Endothelial cell (in vitro differentiated cells): ENCODE measurements at regions not wholly inside any gene's neighbourhood (a gene's known extent, or its start where the extent isn't known, plus 50 kb on each side); places are given as distances from the start of the nearest gene placed in this dataset.

Source experiments
- DNase-seq: peaks from one replicate; pipeline ENCODE4 v3.0.0; 2021; ENCODE audit warnings: low spot score
- H3K27ac Mint-ChIP-seq: one replicate; pipeline ENCODE4 v1.8.0; 2021; ENCODE audit warnings: mixed read lengths, inconsistent platforms; ENCODE audit not compliant: unreplicated experiment
- H3K27me3 Mint-ChIP-seq: one replicate; pipeline ENCODE4 v1.8.0; 2021; ENCODE audit warnings: mild to moderate bottlenecking, moderate library complexity, mixed read lengths, inconsistent platforms; ENCODE audit not compliant: unreplicated experiment
- H3K36me3 Mint-ChIP-seq: one replicate; pipeline ENCODE4 v1.8.0; 2021; ENCODE audit warnings: mild to moderate bottlenecking, low read depth, mixed read lengths, inconsistent platforms; ENCODE audit not compliant: unreplicated experiment
- H3K4me1 Mint-ChIP-seq: one replicate; pipeline ENCODE4 v1.8.0; 2021; ENCODE audit warnings: mild to moderate bottlenecking, mixed read lengths, inconsistent platforms; ENCODE audit not compliant: unreplicated experiment
- H3K4me3 Mint-ChIP-seq: one replicate; pipeline ENCODE4 v1.8.0; 2021; ENCODE audit warnings: mild to moderate bottlenecking, mixed read lengths, inconsistent platforms; ENCODE audit not compliant: unreplicated experiment
- H3K9me3 Mint-ChIP-seq: one replicate; pipeline ENCODE4 v1.8.0; 2021; ENCODE audit warnings: mixed read lengths, inconsistent platforms; ENCODE audit not compliant: unreplicated experiment
- TF ChIP-seq, protein P1 (sequence below): fragments of 200-600 bp; sonication (generic); IDR thresholded peaks from one replicate; pipeline ENCODE4 v1.5.0; 2021; ENCODE audit warnings: antibody characterized with exemption; ENCODE audit not compliant: unreplicated experiment

DNA sequence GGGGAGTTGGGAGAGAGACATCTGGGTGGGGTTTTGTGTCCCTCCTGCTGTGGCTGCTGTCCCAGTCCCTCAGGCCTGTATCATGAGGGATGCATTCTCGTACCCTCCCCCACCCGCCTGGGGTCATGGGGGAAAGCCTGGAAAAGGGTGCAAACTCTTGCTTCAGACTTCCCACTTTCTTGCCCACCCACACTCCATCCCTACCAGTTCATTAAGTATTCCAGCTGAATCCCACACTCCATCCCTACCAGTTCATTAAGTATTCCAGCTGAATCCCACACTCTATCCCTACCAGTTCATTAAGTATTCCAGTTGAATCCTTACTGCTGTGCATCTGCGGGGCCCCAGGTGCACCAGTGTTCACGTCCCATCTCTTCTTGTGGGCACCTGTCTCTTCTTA, 116.3 kb downstream of the ACAA2 start:
- no peaks in the 10 kb centered on the region for H3K9me3 Mint-ChIP-seq
- DNase-seq = no peak
- H3K27ac Mint-ChIP-seq = no peak overlapping the region
- H3K4me1 Mint-ChIP-seq = no peaks in the 10 kb centered on the region
- H3K36me3 Mint-ChIP-seq = no peaks in the 10 kb centered on the region
- TF ChIP-seq, protein P1, sequence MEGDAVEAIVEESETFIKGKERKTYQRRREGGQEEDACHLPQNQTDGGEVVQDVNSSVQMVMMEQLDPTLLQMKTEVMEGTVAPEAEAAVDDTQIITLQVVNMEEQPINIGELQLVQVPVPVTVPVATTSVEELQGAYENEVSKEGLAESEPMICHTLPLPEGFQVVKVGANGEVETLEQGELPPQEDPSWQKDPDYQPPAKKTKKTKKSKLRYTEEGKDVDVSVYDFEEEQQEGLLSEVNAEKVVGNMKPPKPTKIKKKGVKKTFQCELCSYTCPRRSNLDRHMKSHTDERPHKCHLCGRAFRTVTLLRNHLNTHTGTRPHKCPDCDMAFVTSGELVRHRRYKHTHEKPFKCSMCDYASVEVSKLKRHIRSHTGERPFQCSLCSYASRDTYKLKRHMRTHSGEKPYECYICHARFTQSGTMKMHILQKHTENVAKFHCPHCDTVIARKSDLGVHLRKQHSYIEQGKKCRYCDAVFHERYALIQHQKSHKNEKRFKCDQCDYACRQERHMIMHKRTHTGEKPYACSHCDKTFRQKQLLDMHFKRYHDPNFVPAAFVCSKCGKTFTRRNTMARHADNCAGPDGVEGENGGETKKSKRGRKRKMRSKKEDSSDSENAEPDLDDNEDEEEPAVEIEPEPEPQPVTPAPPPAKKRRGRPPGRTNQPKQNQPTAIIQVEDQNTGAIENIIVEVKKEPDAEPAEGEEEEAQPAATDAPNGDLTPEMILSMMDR = no peak
- H3K4me3 Mint-ChIP-seq = no peak overlapping the region
- no peaks in the 10 kb centered on the region for H3K27me3 Mint-ChIP-seq

DNA sequence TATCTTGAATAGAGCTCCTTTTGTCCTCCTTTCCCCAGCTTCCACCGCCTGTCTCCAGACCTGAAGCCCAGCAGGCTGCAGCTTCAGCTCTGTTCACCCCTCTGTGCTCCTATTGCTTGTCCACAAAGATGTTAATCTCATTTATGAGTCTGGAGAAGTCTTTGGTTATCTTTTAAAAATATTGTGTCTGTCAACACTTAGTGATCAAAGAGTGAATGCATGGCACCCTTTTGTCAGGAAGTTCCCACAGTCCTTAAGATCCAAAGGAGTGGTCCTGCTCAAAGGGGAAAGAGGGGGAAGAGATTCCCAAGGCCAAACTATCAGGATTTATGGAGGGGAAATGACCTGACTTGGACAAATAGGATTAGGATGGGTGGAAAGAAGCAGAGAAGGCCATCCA, 118.9 kb downstream of the ACAA2 start:
- TF ChIP-seq, protein P1 = no peak
- H3K9me3 Mint-ChIP-seq = no peaks in the 10 kb centered on the region
- no peaks in the 10 kb centered on the region for H3K36me3 Mint-ChIP-seq
- no peak for DNase-seq
- peaks cover 5% of the 10 kb centered on the region for H3K4me1 Mint-ChIP-seq
- no peaks in the 10 kb centered on the region for H3K27me3 Mint-ChIP-seq
- no peak overlapping the region for H3K27ac Mint-ChIP-seq
- H3K4me3 Mint-ChIP-seq = no peak overlapping the region

DNA sequence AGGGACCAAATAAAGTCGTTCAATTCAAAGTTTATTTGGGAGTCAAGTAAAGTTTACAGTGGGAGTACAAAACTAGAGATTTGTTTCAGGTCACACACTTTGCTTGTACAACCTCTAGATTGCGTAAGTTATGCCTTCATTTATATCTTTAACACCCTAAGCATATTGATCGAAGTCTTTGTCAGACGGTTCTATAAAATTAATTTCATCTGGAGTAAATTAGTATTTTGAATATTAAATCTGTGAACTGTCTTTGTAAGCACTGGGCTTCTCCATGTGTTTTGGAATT, 119.7 kb downstream of the ACAA2 start:
- H3K27me3 Mint-ChIP-seq = no peaks in the 10 kb centered on the region
- peaks cover 5% of the 10 kb centered on the region for H3K4me1 Mint-ChIP-seq
- H3K9me3 Mint-ChIP-seq = no peaks in the 10 kb centered on the region
- TF ChIP-seq, protein P1 = no peak
- no peak overlapping the region for H3K4me3 Mint-ChIP-seq
- no peak overlapping the region for H3K27ac Mint-ChIP-seq
- DNase-seq = no peak
- no peaks in the 10 kb centered on the region for H3K36me3 Mint-ChIP-seq

DNA sequence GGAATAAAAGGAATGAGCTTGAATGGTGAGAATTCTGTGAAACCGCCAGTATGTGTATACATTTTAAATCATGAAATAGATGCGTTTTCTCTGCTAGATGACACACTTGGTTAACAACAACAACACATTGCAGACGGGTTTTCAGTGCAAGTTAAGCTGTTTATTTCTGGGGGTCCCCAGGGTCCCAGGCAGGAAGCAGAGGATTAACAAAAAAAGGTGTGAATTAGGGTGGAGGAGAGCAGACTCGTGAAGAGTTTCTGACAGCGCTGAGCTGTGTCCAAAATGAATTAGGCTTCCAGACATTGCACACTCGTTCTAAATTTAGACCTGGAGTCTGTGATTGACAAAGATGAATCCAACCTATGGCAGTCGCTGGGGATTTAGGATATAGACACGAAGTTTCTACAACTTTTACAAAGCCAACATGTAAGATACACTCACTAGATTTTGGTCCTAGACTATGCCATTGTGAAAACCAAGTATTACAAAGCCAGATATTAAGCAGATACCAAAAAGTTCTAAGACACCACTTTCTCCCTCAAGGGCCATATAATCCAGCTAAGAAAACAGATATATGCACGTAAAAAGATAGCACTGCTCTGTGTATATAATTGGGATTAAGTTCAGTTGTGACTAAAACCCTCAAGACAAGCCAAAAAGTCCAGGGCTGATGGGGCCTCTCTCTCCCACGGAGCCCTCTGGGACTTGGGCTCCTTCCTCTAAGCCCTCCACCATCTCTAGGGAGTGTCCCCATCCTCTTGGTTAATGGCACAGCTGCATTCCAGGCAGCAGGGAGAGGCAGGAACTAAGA, 120.2 kb downstream of the ACAA2 start:
- Mint-ChIP-seq H3K27ac (no peak overlapping the region), H3K36me3 (no peaks in the 10 kb centered on the region), H3K4me3 (no peak overlapping the region), H3K4me1 (peaks cover 5% of the 10 kb centered on the region), H3K27me3 (no peaks in the 10 kb centered on the region), H3K9me3 (no peaks in the 10 kb centered on the region)
- TF ChIP-seq, protein P1 = no peak
- no peak for DNase-seq

DNA sequence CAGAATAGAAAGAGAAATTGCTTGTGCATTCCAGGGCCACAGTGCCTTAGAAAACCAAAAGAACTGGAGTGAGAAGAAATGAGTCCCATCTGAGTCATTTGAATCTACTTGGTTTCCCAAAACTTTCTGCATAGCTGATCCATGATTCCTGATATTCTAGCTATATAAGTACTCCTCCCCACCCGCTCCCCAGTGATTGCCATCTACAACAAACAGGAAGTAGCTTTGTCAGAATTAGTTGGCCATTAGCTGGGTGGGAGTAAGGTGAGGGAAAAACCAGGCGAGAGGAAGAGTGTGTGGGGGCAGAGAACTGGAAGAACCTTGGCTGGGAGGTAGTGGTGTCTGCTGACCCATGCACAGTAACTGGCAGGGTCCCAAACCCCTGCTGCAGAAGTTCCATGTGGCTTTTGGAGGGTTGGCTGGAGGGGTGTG, 122.1 kb downstream of the ACAA2 start:
- no peak overlapping the region for H3K4me3 Mint-ChIP-seq
- H3K27me3 Mint-ChIP-seq = no peaks in the 10 kb centered on the region
- no peak for DNase-seq
- TF ChIP-seq, protein P1 = no peak
- no peaks in the 10 kb centered on the region for H3K9me3 Mint-ChIP-seq
- H3K4me1 Mint-ChIP-seq = peaks cover 5% of the 10 kb centered on the region
- H3K27ac Mint-ChIP-seq = no peak overlapping the region
- no peaks in the 10 kb centered on the region for H3K36me3 Mint-ChIP-seq
